BJ (cell line): ENCODE measurements at regions not wholly inside any gene's neighbourhood (a gene's known extent, or its start where the extent isn't known, plus 50 kb on each side); places are given as distances from the start of the nearest gene placed in this dataset.
"Not testable (repeated sequence)": the region's sequence is repeated elsewhere in the genome, so short reads cannot be mapped to it uniquely, and the experiment has no call there.

Experiments
- CTCF ChIA-PET: fragments of 350-600 bp; formaldehyde crosslinking; extraction: SDS; loops from one replicate; lab custom pipeline; 2021; ENCODE audit warnings: antibody characterized with exemption, inconsistent platforms; lab: Yijun Ruan, JAX
- POLR2A ChIA-PET: fragments of 300-600 bp; sonication (Branson Sonifier 250); formaldehyde crosslinking; extraction: SDS; loops from one replicate; lab custom pipeline; 2021; ENCODE audit warnings: antibody characterized with exemption; lab: Charles Lee
- DNase-seq: peaks from one replicate; pipeline ENCODE4 v3.0.0-alpha.2; 2011; ENCODE audit warnings: low read depth
- H3K27me3 ChIP-seq: 2 replicates; pipeline ENCODE4 v1.6.0; 2011; ENCODE audit warnings: low read length; ENCODE audit not compliant: control insufficient read depth, insufficient read depth
- H3K36me3 ChIP-seq: 2 replicates; pipeline ENCODE4 v1.5.1; 2011; ENCODE audit warnings: low read length; ENCODE audit not compliant: control insufficient read depth, insufficient read depth
- H3K4me3 ChIP-seq: 2 replicates; pipeline ENCODE4 v1.5.1; 2011; ENCODE audit warnings: low read depth, mild to moderate bottlenecking, control low read depth, low read length
- CTCF ChIP-seq: IDR thresholded peaks from 2 replicates; pipeline ENCODE4 v1.5.1; 2011; ENCODE audit warnings: low read depth, mild to moderate bottlenecking, control low read depth, inconsistent platforms, low read length, moderate library complexity; ENCODE audit not compliant: insufficient read depth

- peaks cover 13% of the 10 kb centered on the region for H3K27me3 ChIP-seq
- TF ChIP-seq CTCF = no peak
- no peak overlapping the region for H3K4me3 ChIP-seq
- DNase-seq = no peak
- CTCF ChIA-PET = interaction anchor here (0.8 kb wide), 1 partner anchor 15 kb away, joined by 3 read pairs; no protein-coding TSS in a partner anchor
- H3K36me3 ChIP-seq = no peaks in the 10 kb centered on the region
- POLR2A ChIA-PET = no interaction called here
Measured at GRCh38 chr15:69763831-69764230, 311.2 kb downstream of the RPLP1 start.

- TF ChIP-seq CTCF = no peak
- POLR2A ChIA-PET = no interaction called here
- H3K36me3 ChIP-seq = no peaks in the 10 kb centered on the region
- H3K27me3 ChIP-seq = peaks cover 13% of the 10 kb centered on the region
- H3K4me3 ChIP-seq = no peak overlapping the region
- no peak for DNase-seq
- CTCF ChIA-PET = no interaction called here
Measured at GRCh38 chr15:69766156-69766555, 313.5 kb downstream of the RPLP1 start.

- H3K4me3 ChIP-seq = no peak overlapping the region
- peaks cover 13% of the 10 kb centered on the region for H3K27me3 ChIP-seq
- CTCF ChIA-PET = no interaction called here
- TF ChIP-seq CTCF = no peak
- POLR2A ChIA-PET = no interaction called here
- H3K36me3 ChIP-seq = no peaks in the 10 kb centered on the region
- DNase-seq = no peak
Measured at GRCh38 chr15:69767191-69767590, 314.6 kb downstream of the RPLP1 start.

GRCh38 chr15:69769336-69769735 lies 316.7 kb downstream of the RPLP1 start:
- CTCF ChIA-PET = interaction anchor here (1.0 kb wide), 1 partner anchor 15 kb away, joined by 3 read pairs; no protein-coding TSS in a partner anchor
- DNase-seq, H3K27me3 ChIP-seq, H3K36me3 ChIP-seq, POLR2A ChIA-PET, H3K4me3 ChIP-seq: not testable (repeated sequence)

- CTCF ChIA-PET, H3K36me3 ChIP-seq, POLR2A ChIA-PET, H3K27me3 ChIP-seq, H3K4me3 ChIP-seq, DNase-seq: not testable (repeated sequence)
Measured at GRCh38 chr15:69774258-69774657, 321.6 kb downstream of the RPLP1 start.

GRCh38 chr15:69774711-69775110 lies 322.1 kb downstream of the RPLP1 start:
- H3K36me3 ChIP-seq, POLR2A ChIA-PET, H3K4me3 ChIP-seq, CTCF ChIA-PET, DNase-seq, H3K27me3 ChIP-seq: not testable (repeated sequence)

GRCh38 chr15:69777356-69777755 lies 320.4 kb downstream of the TLE3 start:
- DNase-seq = no peak
- H3K27me3 ChIP-seq = peaks cover 1% of the 10 kb centered on the region; the same call in 1 of the 2 replicates
- no peaks in the 10 kb centered on the region for H3K36me3 ChIP-seq
- POLR2A ChIA-PET = no interaction called here
- H3K4me3 ChIP-seq = no peak overlapping the region
- TF ChIP-seq CTCF = no peak
- CTCF ChIA-PET = interaction anchor here (0.8 kb wide), 1 partner anchor 79 kb away, joined by 3 read pairs; no protein-coding TSS in a partner anchor
